OCI-LY3 (cell line): ENCODE measurements at regions not wholly inside any gene's neighbourhood (a gene's known extent, or its start where the extent isn't known, plus 50 kb on each side); places are given as distances from the start of the nearest gene placed in this dataset.

Experiments
- EZH2phosphoT487 ChIP-seq: fragments of 200-600 bp; shearing (Covaris generic); IDR thresholded peaks from 2 replicates; pipeline ENCODE4 v1.6.1; 2018; ENCODE audit warnings: antibody characterized with exemption, mixed run types, low read depth
- TF ChIP-seq, protein P1 (sequence below): fragments of 200-600, 300-600 bp; sonication (generic); IDR thresholded peaks from 2 replicates; pipeline ENCODE4 v1.5.1; 2014; ENCODE audit warnings: antibody characterized with exemption, low read length, low read depth

DNA sequence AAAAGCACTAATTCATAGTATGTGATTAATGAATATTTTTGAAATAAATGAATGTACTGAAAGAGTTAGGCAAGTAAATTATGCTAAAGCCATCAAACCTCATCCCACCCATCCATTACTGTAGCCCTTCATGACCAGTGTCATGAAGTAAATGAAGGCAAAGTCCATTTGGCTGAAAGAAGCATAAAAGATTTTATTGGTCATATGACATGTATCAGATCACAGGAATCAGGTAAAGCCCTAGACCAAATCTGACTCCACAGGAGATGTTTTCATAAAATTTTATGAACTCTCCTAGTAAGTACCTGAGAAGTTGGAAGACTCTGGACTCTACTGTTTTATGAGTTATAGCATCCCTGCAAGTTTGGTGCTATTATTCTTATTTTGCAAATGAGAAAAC is 213.5 kb downstream of the TMEM114 start:
- no peak for TF ChIP-seq EZH2phosphoT487
- TF ChIP-seq, protein P1, sequence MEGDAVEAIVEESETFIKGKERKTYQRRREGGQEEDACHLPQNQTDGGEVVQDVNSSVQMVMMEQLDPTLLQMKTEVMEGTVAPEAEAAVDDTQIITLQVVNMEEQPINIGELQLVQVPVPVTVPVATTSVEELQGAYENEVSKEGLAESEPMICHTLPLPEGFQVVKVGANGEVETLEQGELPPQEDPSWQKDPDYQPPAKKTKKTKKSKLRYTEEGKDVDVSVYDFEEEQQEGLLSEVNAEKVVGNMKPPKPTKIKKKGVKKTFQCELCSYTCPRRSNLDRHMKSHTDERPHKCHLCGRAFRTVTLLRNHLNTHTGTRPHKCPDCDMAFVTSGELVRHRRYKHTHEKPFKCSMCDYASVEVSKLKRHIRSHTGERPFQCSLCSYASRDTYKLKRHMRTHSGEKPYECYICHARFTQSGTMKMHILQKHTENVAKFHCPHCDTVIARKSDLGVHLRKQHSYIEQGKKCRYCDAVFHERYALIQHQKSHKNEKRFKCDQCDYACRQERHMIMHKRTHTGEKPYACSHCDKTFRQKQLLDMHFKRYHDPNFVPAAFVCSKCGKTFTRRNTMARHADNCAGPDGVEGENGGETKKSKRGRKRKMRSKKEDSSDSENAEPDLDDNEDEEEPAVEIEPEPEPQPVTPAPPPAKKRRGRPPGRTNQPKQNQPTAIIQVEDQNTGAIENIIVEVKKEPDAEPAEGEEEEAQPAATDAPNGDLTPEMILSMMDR: no peak
